HG03439 (cell line): ENCODE measurements at regions not wholly inside any gene's neighbourhood (a gene's known extent, or its start where the extent isn't known, plus 50 kb on each side); places are given as distances from the start of the nearest gene placed in this dataset.
"Not testable (repeated sequence)": the region's sequence is repeated elsewhere in the genome, so short reads cannot be mapped to it uniquely, and the experiment has no call there.

Experiments used
- ATAC-seq: cut with Tn5 transposase; IDR thresholded peaks from one replicate; pipeline ENCODE4 v1.9.1; 2021; ENCODE audit warnings: mild to moderate bottlenecking, moderate library complexity; ENCODE audit not compliant: unreplicated experiment

DNA sequence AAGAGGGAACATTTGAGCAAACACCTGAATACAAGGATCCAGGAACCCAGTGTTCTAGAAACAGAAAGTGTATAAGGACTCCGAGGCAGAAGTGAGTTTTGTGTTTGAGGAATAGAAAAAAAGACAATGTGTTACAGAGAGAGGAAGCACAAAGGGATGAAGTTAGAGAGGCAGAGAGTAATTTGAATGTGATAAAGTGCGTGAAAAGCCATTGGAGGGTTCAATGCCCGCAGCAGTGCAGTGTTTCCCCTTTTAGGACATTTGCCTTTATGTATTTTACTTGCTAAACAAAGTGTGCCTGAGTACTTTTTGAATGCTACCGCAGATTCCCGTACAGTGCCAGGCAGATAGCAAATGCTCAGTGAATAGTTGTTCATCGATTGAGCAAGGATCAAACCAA lies 508.5 kb downstream of the RAB38 start:
- no peak for ATAC-seq

- ATAC-seq: no peak
Observed at GRCh38 chr11:87662287-87662686, 513.0 kb downstream of the RAB38 start.

DNA sequence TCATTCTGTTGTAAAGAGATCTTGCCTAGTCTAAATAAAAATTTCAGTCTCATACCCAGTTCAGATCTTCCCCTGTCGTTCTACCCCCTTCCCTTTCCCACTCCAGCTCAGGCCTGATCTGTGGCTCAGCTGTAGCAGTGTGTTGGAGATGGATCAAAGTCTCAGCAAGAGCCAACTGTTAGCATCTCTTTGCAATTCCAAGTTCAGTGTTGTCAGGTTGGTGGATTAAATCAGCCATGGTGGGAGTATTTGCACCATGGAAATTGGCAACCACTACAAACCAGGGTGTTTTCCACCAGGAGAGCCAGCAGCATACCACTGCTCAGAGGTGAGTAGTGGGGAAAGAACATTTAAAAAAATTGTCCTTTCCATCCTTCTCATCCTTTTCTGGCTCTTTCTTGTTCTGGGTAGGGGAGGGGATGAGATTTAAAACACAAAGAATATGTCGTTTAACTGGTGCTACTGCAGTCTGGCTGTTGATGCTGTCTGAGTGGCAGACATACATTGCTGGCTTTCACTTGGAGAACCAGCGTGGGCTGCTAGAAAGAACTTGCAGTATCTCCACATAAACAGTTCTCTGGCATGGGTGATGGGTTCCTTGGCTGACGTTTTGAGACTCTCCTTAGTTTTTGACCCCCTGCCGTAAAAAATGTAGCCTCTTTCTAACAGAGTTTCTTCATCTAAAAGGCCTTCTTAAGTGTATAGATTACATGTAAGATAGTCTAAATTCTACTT lies 514.1 kb downstream of the RAB38 start:
- no peak for ATAC-seq

DNA sequence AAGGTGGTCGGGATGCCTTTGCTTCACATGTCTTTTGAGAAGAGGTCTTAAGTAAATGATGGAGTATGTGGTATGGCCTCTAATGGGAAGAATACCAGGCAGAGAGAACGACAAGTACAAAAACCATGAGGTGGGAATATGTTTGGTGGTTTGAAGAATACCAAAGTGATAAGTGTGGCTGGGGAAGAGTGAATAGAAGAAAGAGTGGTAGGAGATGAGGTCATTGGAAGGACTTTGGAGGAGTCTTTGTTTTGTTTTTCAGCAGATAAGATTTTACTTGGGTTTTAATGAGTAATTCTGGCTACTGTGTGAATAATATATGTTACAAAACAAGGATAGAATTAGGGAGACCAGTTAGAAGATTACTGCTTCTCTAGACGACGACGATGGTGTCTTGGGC lies 515.4 kb downstream of the RAB38 start:
- ATAC-seq: no peak

DNA sequence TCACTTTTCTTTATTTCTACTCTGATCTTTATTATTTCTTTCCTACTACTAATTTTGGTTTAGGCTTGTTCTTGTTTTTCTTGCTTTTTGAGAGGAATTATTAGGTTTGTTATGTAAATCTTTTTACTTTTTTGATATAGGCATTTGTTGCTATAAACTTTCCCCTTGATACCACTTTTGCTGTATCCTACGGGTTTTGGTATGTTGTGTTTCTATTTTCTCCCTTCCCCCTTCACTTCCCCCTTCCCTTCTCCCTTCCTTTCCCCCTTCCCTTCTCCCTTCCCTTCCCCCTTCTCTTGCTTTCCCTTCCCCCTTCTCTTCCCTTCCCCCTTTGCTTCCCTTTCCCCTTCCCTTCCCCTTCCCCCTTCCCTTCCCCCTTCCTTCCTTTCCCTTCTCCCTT lies 529.6 kb downstream of the RAB38 start:
- ATAC-seq: no peak

GRCh38 chr11:87639753-87640364 lies 535.4 kb downstream of the RAB38 start:
- ATAC-seq: no peak

GRCh38 chr11:87635001-87635400 lies 540.2 kb downstream of the RAB38 start:
- no peak for ATAC-seq

DNA sequence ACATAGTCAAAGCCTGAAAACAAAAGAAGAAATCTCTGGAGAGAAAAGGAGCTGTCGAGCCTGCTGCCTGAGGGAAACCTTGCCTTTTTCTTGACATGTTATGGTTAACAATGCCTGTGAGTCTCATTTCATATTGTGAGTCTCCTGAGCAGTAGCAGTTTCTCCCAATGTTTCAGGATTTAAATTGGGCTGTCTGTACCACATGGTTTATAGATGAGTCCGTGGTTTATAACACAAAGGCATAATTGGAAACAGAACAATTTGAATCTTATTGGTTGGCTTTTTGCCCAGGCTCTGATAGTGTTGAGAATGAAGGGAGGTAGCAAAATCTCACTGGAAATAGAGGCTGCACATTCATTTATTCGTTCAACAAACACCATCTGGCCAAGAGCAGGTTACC lies 540.9 kb downstream of the RAB38 start:
- ATAC-seq: no peak

DNA sequence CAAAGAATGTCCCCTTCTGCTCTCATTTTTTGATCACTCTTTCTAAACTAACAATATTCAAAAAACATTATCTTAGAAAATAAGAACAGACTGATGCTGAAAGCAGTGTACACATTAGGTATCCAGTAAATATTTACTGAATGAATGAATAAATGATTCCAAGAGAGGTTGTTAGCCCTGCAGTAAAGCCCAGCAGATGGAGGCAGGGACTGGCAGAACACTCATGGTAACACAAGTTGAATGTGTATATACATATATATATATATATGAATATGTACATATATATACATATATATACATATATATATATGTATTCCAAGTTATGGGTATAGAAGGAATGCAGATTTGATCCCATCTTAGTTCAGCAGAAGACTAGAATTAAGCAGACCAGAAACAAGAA lies 546.3 kb downstream of the RAB38 start:
- no peak for ATAC-seq

DNA sequence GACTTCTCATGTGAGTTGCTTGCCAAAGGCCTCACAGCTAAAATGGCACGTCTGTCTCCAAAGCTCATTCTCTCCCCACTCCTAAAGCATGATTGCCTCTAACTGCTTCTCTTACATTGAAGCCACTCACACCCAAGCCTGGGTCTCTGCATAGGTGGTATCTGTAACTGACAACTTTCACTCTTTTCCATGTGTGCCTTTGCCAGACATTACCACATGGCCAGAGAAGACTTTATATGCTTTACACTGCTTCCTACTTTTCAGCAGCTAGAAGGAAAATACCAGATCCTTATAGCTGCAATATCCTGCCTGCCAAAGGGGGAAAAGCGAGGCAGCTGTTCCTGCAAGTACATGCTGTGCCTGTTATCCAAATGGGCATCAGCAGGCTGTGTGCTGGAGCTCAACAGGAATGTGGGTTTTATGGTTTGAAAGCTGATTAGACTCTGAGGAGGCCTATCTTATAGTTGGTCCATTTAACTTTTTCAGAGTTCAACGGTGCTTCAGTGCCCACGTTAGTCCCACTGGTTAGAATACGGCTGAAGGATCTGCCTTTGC lies 547.1 kb downstream of the RAB38 start:
- no peak for ATAC-seq

GRCh38 chr11:87623531-87624365 lies 551.5 kb downstream of the RAB38 start:
- ATAC-seq: not testable (repeated sequence)

- ATAC-seq: no peak
Observed at GRCh38 chr11:87616511-87616910, 558.7 kb downstream of the RAB38 start.

- no peak for ATAC-seq
Observed at GRCh38 chr11:87604350-87604749, 566.6 kb downstream of the TMEM135 start.

GRCh38 chr11:87603887-87604286 lies 566.2 kb downstream of the TMEM135 start:
- no peak for ATAC-seq

DNA sequence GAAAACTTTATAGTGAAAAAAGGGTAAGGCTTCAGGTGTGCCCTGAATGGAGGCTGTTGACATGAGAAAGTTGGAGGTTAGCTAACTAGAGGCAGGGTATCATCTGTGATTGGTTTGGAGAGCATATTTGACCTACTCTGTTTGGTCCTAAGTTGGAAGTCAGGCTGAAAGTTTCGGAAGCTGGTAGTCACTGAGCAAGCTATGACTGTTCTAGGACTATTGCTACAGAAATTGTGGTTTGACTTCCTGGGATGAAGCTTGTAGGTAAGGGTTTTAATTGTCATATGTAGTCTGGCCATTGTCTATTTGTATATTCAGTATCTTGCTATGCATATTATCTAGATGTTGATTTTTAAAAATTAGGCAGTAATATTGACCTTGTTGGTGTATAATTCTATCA lies 565.0 kb downstream of the TMEM135 start:
- no peak for ATAC-seq

DNA sequence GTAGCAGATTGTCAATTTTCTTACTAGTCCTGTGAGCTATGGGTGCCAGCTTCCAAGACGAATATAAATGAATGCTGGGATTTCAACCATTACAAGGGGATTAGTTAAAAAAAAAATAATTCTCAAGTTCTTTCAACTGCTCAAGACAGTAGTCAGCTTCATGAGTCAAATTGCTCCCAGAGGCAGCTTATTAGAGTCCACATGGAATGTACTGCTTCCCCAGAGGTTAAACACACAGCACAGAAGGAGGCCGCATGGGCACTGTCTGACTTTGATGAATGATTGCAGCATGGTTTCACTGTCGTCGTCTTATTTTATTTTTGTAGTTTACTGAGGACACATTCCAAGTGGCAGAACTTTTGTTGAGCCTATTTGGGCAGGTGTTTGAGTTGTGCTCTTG lies 563.2 kb downstream of the TMEM135 start:
- no peak for ATAC-seq

GRCh38 chr11:87597725-87598124 lies 560.0 kb downstream of the TMEM135 start:
- no peak for ATAC-seq

GRCh38 chr11:87596176-87596575 lies 558.4 kb downstream of the TMEM135 start:
- no peak for ATAC-seq

GRCh38 chr11:87589082-87589481 lies 551.3 kb downstream of the TMEM135 start:
- ATAC-seq: no peak

- not testable (repeated sequence) for ATAC-seq
Observed at GRCh38 chr11:87585613-87586012, 547.9 kb downstream of the TMEM135 start.

GRCh38 chr11:87583931-87584330 lies 546.2 kb downstream of the TMEM135 start:
- no peak for ATAC-seq

DNA sequence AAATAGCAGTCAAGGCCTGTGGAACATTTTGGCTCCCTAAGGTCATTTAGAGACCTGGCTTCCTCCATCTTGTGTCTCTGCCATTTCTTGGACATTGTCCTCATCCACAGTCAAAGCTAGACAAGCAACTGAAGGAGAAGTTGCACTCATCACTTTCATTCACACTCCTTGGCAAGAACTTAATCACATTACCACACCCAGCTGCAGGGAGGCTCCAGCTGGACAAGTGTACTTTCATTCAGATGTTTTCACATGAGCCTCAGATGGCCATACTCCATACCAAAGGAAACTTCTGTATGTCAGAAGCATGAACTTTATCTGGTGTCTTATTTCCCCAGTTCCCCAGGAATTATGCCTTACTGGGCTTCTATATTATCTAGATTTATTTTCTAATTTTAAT lies 537.4 kb downstream of the TMEM135 start:
- no peak for ATAC-seq
